NCI-H1105 treated with DMSO at 0.1 percent for 48 hours (cell line): ENCODE measurements at regions not wholly inside any gene's neighbourhood (a gene's known extent, or its start where the extent isn't known, plus 50 kb on each side); places are given as distances from the start of the nearest gene placed in this dataset.
A peak's percentile ranks its signal among the peaks of the same experiment; 100 is the strongest.
"Not testable (repeated sequence)": the region's sequence is repeated elsewhere in the genome, so short reads cannot be mapped to it uniquely, and the experiment has no call there.

ENCODE experiments used
- DNase-seq: peaks from one replicate; lab custom pipeline; 2025; lab: John Stamatoyannopoulos, UW

GRCh38 chr1:157325220-157325619 is 187.0 kb upstream of the ETV3 start:
- DNase-seq: no peak

GRCh38 chr1:157321972-157322371 is 183.8 kb upstream of the ETV3 start:
- DNase-seq: not testable (repeated sequence)

- DNase-seq: no peak
Observed at GRCh38 chr1:157319567-157319966, 181.4 kb upstream of the ETV3 start.

- not testable (repeated sequence) for DNase-seq
Observed at GRCh38 chr1:157317229-157317628, 179.0 kb upstream of the ETV3 start.

GRCh38 chr1:157315544-157315943 is 177.3 kb upstream of the ETV3 start:
- peak; percentile 2 for DNase-seq

DNA sequence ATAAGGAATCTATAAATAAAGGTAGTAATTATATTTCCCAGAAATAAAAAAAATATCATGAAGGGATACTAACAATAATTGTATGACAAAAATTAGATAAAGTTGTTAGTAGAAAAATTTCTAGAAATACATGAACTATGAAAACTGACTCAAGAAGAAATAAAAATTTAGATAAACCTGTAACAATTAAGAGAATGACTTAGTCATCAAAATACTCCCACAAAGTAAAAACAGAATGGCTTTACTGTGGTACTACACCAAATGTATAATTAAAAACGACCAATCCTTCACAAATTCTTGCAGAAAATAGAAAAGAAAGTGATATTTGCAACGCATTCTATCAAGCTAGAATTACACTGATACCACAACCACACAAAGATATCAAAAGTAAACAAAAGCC is 176.2 kb upstream of the ETV3 start:
- no peak for DNase-seq

DNA sequence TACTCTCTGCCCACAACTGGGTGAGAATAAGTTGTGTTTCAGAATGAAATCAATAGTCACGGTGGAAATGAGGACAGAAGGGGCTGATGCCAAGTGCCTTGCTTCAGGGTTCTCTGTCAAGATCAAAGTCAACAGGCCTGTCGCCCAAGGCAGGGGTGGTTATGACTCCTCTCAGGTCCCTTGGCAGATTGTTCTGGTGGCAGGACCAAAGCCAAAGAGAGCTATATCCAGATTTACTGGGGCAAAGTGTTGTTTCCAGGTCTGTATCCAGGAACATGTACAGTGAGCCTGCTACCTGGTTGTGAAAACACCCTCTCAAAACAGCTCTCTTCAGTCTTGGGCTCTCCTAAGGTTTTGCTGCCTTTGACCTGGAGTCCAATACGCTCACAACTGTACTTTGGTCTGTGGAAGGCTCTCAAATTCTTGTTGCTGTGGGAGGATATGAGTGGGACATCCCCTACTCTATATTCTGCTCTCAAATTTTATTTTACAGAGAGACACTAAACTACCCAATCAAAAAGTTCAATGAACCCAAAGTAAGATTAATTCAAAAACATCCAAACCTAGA is 175.1 kb upstream of the ETV3 start:
- DNase-seq: no peak

- no peak for DNase-seq
Observed at GRCh38 chr1:157312082-157312812, 174.1 kb upstream of the ETV3 start.

GRCh38 chr1:157311730-157312081 is 173.5 kb upstream of the ETV3 start:
- no peak for DNase-seq

DNA sequence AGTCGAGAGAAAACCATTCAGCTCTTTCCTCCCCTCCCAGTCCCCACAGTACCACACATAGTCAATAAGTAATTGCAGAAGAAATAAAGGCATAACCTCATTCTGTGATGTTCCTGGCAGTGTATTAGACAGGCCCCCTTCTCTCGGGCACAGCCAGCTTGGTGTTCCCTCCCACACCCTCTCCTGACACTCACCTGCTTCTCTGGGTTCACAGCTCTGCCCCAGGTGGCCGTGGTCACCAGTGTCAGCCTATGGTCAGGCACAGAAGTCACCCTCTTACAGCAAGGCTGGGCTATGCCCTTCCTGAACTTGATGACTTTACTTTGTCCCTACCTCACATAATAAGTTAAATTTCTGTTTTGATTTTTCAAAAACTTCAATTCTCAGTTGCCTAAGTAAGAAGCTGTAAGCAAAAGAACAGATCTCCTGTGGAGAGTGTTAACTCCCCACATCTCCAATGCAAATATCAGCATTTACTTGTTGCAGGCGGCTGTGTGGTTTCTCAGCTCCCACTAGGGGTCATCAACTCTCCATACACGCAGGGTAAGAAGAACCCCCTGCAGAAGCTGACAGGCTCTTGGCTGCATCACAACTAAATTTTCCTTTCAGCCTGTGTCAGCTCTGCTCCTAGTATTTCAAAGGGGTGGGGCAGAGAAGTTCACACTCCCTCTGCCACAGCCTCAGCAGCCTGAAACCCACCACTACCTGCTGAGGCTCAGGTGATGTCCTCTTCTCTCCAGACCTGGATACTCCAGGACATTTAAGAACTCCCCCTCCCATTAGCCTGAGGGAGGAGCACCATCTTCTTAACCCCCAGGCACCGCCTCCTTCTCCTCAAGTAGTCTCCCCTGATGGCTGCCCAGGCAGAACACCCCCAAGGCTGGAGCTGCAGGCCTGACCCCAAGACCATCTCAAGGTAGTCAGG is 172.9 kb upstream of the ETV3 start:
- peak; percentile 40 for DNase-seq

DNA sequence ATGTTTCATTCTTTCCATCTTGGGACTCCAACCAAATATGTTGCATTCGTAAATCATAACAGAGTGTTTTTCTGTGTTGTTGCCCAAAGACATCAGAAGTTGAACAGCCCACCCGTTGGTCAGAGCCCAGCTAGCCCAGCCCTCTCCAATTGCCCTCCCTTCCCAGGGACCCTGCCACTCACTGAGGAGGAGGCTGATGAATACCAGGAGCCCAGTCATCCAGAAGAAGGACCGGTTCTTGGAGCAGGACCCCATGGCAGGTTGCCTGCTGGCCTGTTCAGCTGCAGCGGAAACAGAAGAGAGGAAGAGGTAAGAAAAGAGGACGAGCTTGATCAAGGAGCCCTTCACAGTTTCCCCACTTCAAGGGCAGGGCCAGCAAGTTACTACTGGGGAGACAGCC is 172.2 kb upstream of the ETV3 start:
- DNase-seq: no peak

GRCh38 chr1:157307491-157307890 is 169.3 kb upstream of the ETV3 start:
- DNase-seq: no peak

GRCh38 chr1:157306896-157307295 is 168.7 kb upstream of the ETV3 start:
- no peak for DNase-seq

DNA sequence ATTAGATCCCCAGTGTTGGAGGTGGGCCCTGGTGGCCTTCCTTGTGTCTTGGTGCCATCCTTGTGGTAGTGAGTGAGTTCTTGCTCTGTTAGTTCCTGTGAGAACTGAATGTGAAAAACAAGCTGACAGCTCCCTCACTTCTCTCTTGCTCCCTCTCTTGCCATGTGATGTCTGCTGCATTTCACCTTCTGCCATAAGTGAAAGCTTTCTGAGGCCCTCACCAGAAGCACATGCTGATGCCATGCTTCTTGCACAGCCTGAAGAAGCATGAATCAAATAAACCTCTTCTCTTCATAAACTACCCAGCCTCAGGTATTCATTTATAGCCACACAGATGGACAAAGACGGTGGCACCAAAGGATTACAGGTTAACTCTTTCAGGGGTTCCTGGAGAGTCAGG is 166.1 kb upstream of the ETV3 start:
- no peak for DNase-seq

DNA sequence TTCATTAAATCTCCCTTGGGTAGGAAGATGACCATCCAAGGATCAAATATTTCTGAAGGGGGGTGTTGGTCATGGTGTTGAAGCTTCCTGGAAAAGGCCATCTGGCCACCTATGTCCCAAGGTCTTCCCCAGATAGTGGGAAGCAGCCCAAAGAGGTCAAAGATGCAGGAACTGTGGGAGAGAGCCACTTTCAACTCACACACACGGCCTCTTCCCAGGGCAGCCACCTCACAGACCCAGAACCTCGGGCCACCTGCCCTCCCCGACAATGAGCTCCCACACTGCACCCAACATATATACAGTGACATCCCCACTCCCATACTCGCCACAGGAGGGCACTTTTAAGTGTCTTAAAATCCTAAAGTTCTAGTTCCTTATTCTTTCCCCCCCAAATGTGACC is 164.5 kb upstream of the ETV3 start:
- DNase-seq: no peak

DNA sequence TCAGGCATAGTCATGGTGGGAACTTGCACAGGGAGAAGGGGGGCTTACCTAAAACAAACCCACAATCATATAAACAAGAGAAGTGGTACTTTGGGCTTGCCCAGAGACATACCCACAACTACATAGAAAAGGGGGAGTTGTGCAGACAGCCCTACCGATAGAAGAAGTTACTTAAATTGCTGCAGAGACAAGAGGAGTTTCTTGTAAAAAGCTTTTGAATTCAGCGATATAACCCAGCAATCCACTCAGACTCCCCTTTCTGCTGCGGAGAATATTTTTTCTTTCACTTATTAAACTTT is 164.0 kb upstream of the ETV3 start:
- no peak for DNase-seq

DNA sequence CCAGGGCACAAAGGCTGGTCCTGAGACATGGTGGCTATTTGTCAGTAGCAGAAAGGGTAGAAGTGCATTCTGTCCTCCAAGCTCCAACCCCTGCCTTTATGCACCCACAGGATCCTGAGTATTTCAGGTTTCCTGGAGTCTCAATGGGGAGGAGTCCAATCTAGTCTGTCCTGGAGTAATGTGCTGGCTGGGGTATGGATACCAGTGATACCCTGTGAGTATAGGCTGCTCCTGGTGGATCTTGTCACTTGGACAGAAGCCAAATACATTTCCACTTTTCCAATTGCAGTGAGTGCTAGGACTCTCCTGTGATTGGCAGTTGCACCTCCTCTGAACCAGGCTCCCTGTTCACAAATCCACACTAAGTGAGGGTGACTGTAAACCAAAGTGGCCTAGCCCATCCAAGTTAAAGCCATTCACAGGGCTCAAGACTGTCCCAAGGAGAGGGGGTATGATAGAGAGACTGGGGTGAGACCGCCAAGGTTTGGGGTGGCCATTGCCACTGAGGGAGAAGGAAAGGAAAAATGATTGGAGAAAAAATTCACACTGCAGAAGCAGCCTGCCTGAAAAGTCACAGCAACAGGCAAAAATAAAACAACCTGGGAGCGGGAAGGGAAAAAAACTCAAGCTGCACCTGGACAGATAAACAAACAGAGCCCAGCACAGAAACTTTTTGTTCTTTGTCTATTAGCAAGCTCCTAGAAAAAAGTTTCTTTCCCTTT is 163.4 kb upstream of the ETV3 start:
- no peak for DNase-seq

GRCh38 chr1:157294387-157295145 is 156.4 kb upstream of the ETV3 start:
- not testable (repeated sequence) for DNase-seq

- DNase-seq: no peak
Observed at GRCh38 chr1:157292809-157293564, 154.8 kb upstream of the ETV3 start.

DNA sequence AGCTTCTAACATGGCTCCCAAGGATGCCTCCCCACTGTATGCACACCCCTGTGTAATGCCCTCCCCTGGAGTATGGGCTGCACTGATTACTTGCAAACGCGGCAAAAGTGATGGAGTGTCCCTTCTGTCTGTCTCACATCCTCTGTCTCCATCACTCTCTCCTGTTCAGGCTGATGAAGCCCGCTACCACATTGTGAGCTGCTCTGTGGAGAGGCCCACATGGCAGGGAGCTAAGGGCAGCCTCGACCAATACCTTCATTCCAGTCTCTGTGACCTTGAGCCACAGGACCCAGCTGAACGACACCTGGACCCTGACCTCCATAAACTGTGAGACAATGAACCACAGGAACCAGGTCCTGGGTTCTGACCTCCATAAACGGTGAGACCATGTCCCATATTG is 154.1 kb upstream of the ETV3 start:
- no peak for DNase-seq

GRCh38 chr1:157291083-157291482 is 152.9 kb upstream of the ETV3 start:
- DNase-seq: no peak
